ENCODE measurements at regions not wholly inside any gene's neighbourhood (a gene's known extent, or its start where the extent isn't known, plus 50 kb on each side); places are given as distances from the start of the nearest gene placed in this dataset.

DNA sequence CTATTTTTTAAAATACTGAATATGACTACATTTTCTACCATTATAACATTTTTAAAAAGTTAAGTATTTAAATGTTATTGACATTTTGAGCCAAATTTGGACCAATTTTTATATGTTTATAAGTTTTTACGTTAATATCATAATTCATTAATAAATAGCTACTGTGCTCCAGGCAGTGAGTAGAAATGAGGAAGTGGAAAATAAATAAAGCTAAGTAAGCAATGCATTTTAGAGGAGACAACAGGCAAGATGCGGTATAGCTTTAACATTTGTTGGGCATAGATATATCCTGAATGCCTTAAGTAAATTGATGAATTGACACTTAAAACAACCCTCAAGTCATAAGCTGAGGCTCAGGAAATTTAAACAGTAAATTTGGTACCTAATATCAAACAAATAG is 474.8 kb downstream of the PCDH10 start:
- TF ChIP-seq, protein P1, sequence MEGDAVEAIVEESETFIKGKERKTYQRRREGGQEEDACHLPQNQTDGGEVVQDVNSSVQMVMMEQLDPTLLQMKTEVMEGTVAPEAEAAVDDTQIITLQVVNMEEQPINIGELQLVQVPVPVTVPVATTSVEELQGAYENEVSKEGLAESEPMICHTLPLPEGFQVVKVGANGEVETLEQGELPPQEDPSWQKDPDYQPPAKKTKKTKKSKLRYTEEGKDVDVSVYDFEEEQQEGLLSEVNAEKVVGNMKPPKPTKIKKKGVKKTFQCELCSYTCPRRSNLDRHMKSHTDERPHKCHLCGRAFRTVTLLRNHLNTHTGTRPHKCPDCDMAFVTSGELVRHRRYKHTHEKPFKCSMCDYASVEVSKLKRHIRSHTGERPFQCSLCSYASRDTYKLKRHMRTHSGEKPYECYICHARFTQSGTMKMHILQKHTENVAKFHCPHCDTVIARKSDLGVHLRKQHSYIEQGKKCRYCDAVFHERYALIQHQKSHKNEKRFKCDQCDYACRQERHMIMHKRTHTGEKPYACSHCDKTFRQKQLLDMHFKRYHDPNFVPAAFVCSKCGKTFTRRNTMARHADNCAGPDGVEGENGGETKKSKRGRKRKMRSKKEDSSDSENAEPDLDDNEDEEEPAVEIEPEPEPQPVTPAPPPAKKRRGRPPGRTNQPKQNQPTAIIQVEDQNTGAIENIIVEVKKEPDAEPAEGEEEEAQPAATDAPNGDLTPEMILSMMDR (IDR thresholded peaks at IDR 0.05) = no peak
- TF ChIP-seq POLR2A (IDR thresholded peaks at IDR 0.05) = no peak

All from adrenal gland (tissue), 5 donors.